K562 (cell line): ENCODE measurements at regions not wholly inside any gene's neighbourhood (a gene's known extent, or its start where the extent isn't known, plus 50 kb on each side); places are given as distances from the start of the nearest gene placed in this dataset.

ENCODE experiments used
- ATAC-seq: fragments of 200-7000 bp; cut with Tn5 transposase; 3 replicates; pipeline ENCODE4 v1.9.1; 2020; ENCODE audit warnings: moderate library complexity
- BruUV-seq: library from RNA; stranded (reverse); fragments of 400-500 nt; replicated peaks from 2 replicates; lab custom pipeline; 2021; lab: Mats Ljungman, UMichigan
- CTCF ChIA-PET: fragments of 300-600 bp; formaldehyde crosslinking; extraction: SDS; loops from one replicate; lab custom pipeline; 2021; ENCODE audit warnings: low intra/inter-chr PET ratio; lab: Yijun Ruan, JAX
- POLR2A ChIA-PET: fragments of 300-600, 350-650 bp; sonication (Branson Sonifier 250); formaldehyde crosslinking; extraction: SDS; loops from one replicate; lab custom pipeline; 2021; ENCODE audit warnings: antibody characterized with exemption, inconsistent platforms; lab: Yijun Ruan, JAX
- DNase-seq, 4 experiments: peaks; one replicate each; pipeline versions ENCODE4 v3.0.0 to v3.0.0-alpha.2; 2011 to 2018; ENCODE audit warnings: low spot score in 3 of 4, mixed read lengths in 3 of 4; ENCODE audit errors: extremely low read depth in 1 of 4
- FAIRE-seq: peaks from 2 replicates; lab custom pipeline; 2011; peaks lifted over from hg19 to GRCh38; lab: Jason Lieb, UNC
- H2AFZ ChIP-seq: 2 replicates; pipeline ENCODE4 v1.6.0; 2011; ENCODE audit warnings: low read depth, low read length, control low read depth, inconsistent platforms
- H3K27ac ChIP-seq: fragments of 200-600 bp; 3 replicates; pipeline ENCODE4 v1.8.0; 2011; ENCODE audit warnings: low read depth, mild to moderate bottlenecking, control low read depth, inconsistent platforms, low read length, moderate library complexity, mixed read lengths; ENCODE audit errors: extremely low read depth
- H3K27me3 ChIP-seq, 2 experiments: fragments of 300-600 bp in 1 of 2; 2 replicates in 1 of 2; 3 replicates in 1 of 2; pipeline versions ENCODE4 v1.6.0 to v1.8.0; 2011; ENCODE audit warnings: inconsistent platforms in 2 of 2, low read length in 2 of 2, mild to moderate bottlenecking in 1 of 2, mixed read lengths in 1 of 2, moderate library complexity in 1 of 2; ENCODE audit not compliant: control insufficient read depth in 2 of 2, insufficient read depth in 2 of 2
- H3K36me3 ChIP-seq: fragments of 300-600 bp; 3 replicates; pipeline ENCODE4 v1.8.0; 2011; ENCODE audit warnings: mild to moderate bottlenecking, low read length, inconsistent platforms; ENCODE audit not compliant: control insufficient read depth, insufficient read depth
- H3K4me1 ChIP-seq, 2 experiments: fragments of 200-600 bp in 1 of 2; replicated peaks in 1 of 2; 2 replicates in 1 of 2; 3 replicates in 1 of 2; pipeline versions ENCODE4 v1.5.1 to v1.8.0; 2011; ENCODE audit warnings: inconsistent platforms in 2 of 2, low read length in 2 of 2, mild to moderate bottlenecking in 1 of 2, mixed read lengths in 1 of 2, moderate library complexity in 1 of 2; ENCODE audit not compliant: control insufficient read depth in 2 of 2, insufficient read depth in 2 of 2
- H3K4me2 ChIP-seq: 2 replicates; pipeline ENCODE4 v1.6.1; 2011; ENCODE audit warnings: low read length, control low read depth, inconsistent platforms, mixed read lengths; ENCODE audit not compliant: insufficient read depth
- H3K4me3 ChIP-seq: fragments of 200-600 bp; sonication (generic), shearing (Covaris generic); 2 replicates; pipeline ENCODE4 v1.5.1; 2016; ENCODE audit warnings: control low read depth, inconsistent platforms
- H3K79me2 ChIP-seq: fragments of 200-600 bp; 3 replicates; pipeline ENCODE4 v1.8.0; 2011; ENCODE audit warnings: low read length, inconsistent platforms; ENCODE audit not compliant: control insufficient read depth, insufficient read depth
- H3K9ac ChIP-seq, 2 experiments: 2 replicates each; pipeline versions ENCODE4 v1.6.0 to v1.6.1; 2011; ENCODE audit warnings: low read depth in 2 of 2, low read length in 2 of 2, control low read depth in 1 of 2, inconsistent platforms in 1 of 2, mild to moderate bottlenecking in 1 of 2, mixed read lengths in 1 of 2; ENCODE audit not compliant: insufficient read depth in 1 of 2
- H3K9me1 ChIP-seq: one replicate; pipeline ENCODE4 v1.6.0; 2011; ENCODE audit warnings: inconsistent platforms, mild to moderate bottlenecking, low read length, moderate library complexity; ENCODE audit not compliant: control insufficient read depth, insufficient read depth
- H3K9me3 ChIP-seq: replicated peaks from 2 replicates; pipeline ENCODE4 v1.5.1; 2011; ENCODE audit warnings: low read depth, low read length, inconsistent platforms; ENCODE audit not compliant: control insufficient read depth, insufficient read depth
- H4K20me1 ChIP-seq: replicated peaks from 2 replicates; pipeline ENCODE4 v1.6.1; 2011; ENCODE audit warnings: low read length, inconsistent platforms, mixed read lengths; ENCODE audit not compliant: control insufficient read depth, insufficient read depth
- GABPB2 ChIP-seq: fragments of 250-450 bp; sonication (Bioruptor Pico); conservative IDR thresholded peaks from 2 replicates; pipeline ENCODE4 v1.5.1; 2021; ENCODE audit warnings: mild to moderate bottlenecking
- NFRKB ChIP-seq: fragments of 450-650 bp; IDR thresholded peaks from 2 replicates; pipeline ENCODE4 v1.6.1; 2016; ENCODE audit warnings: low read depth
- NRF1 ChIP-seq, 2 experiments: fragments of 450-650 bp; IDR thresholded peaks in 1 of 2; conservative IDR thresholded peaks in 1 of 2; 2 replicates each; pipeline ENCODE4 v1.6.1; 2014; ENCODE audit warnings: mild to moderate bottlenecking in 2 of 2
- ZBTB8A ChIP-seq: fragments of 450-650 bp; IDR thresholded peaks from 2 replicates; pipeline ENCODE4 v1.6.1; 2018; ENCODE audit warnings: mild to moderate bottlenecking, moderate library complexity; ENCODE audit not compliant: partially characterized antibody
- ZC3H8 ChIP-seq: fragments of 450-650 bp; IDR thresholded peaks from 2 replicates; pipeline ENCODE4 v1.6.1; 2017
- ZNF696 ChIP-seq: fragments of 250-450 bp; sonication (Bioruptor Pico); conservative IDR thresholded peaks from 2 replicates; pipeline ENCODE4 v1.4.0; 2020; ENCODE audit warnings: mild to moderate bottlenecking, moderate library complexity
- WGBS: fragments of 100-300 bp; shearing (Covaris generic); methylation state at CpG from one replicate; pipeline ENCODE4 v1.1.6; 2016; ENCODE audit warnings: low coverage, mixed read lengths; ENCODE audit not compliant: insufficient coverage; ENCODE audit errors: missing lambda C conversion rate; 5-methylcytosine and 5-hydroxymethylcytosine counted together
- in situ Hi-C: fragments of 300-500 bp; cut with MboI; formaldehyde crosslinking; loops from 4 replicates; pipeline ENCODE4 v1.15.0; 2018; ENCODE audit warnings: inconsistent platforms, mixed read lengths
- intact Hi-C: fragments of 100-400 bp; cut with micrococcal nuclease; formaldehyde crosslinking; loops from 2 replicates; pipeline ENCODE4 v1.14.2; 2022
- TF ChIP-seq, protein P1 (sequence below), 2 experiments: fragments of 450-650 bp in 1 of 2; sonication (generic) in 1 of 2; formaldehyde crosslinking in 1 of 2; IDR thresholded peaks in 1 of 2; conservative IDR thresholded peaks in 1 of 2; 2 replicates each; pipeline versions ENCODE4 v1.6.1 to v1.8.1; 2016 to 2023; ENCODE audit warnings: mild to moderate bottlenecking in 2 of 2, moderate library complexity in 2 of 2, inconsistent platforms in 1 of 2, missing genetic modification reagents in 1 of 2
- TF ChIP-seq, protein P2 (sequence below): sonication (generic); formaldehyde crosslinking; IDR thresholded peaks from 2 replicates; pipeline ENCODE4 v1.8.0; 2022; ENCODE audit warnings: mild to moderate bottlenecking, missing genetic modification reagents
- TF ChIP-seq, protein P3 (sequence below): fragments of 450-650 bp; formaldehyde crosslinking; IDR thresholded peaks from 2 replicates; pipeline ENCODE4 v1.4.0; 2020; ENCODE audit warnings: mild to moderate bottlenecking, moderate library complexity
- TF ChIP-seq, protein P4 (sequence below): fragments of 250-450 bp; sonication (Bioruptor Pico); IDR thresholded peaks from 2 replicates; pipeline ENCODE4 v1.9.0; 2021; ENCODE audit warnings: mild to moderate bottlenecking

DNA sequence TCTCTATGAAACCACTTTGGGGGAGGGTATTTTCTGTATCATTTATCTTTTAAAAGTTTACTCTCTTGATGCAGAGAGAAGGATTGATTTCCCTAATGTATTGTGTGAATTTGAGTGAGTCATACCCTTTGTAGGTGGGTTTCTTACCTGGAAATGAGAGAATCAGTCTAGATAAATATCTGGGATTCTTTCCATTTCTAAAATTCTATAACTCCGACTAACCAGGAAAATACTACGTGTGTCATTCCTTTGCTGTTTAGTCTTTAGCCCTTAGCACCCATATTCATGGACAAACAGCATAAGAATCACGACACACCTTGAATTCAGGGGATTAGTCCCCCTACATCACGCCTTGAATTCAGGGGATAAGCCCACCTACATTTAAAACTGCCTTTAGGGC is 139.1 kb downstream of the GATA3 start:
- H2AFZ ChIP-seq, result no peak overlapping the region
- peak; percentile 11 for FAIRE-seq
- H4K20me1 ChIP-seq, result no peaks in the 10 kb centered on the region
- no TSS peak for BruUV-seq
- H3K36me3 ChIP-seq, result no peaks in the 10 kb centered on the region
- POLR2A ChIA-PET, result no interaction called here
- H3K9me3 ChIP-seq, result no peaks in the 10 kb centered on the region
- CTCF ChIA-PET, result no interaction called here
- no peak overlapping the region for H3K27ac ChIP-seq
- no peak overlapping the region for H3K4me3 ChIP-seq
- WGBS, result 0% methylated on average over 4 of the region's 4 CpGs
- no peak overlapping the region for H3K9ac ChIP-seq
- H3K79me2 ChIP-seq, result no peaks in the 10 kb centered on the region
- H3K4me2 ChIP-seq, result no peak overlapping the region
- no peak for ATAC-seq
- TF ChIP-seq NRF1 (conservative IDR thresholded peaks at IDR 0.05 in 1 of 2, IDR thresholded peaks at IDR 0.05 in 1 of 2) (no peak), GABPB2 (no peak), ZNF696 (CRISPR knock-in tag) (no peak), NFRKB (no peak), ZBTB8A (no peak), ZC3H8 (no peak)
- TF ChIP-seq, protein P1, sequence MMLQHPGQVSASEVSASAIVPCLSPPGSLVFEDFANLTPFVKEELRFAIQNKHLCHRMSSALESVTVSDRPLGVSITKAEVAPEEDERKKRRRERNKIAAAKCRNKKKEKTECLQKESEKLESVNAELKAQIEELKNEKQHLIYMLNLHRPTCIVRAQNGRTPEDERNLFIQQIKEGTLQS (IDR thresholded peaks at IDR 0.05), result no peak
- TF ChIP-seq, protein P1 (CRISPR knock-in tag; conservative IDR thresholded peaks at IDR 0.05), result no peak
- TF ChIP-seq, protein P2, sequence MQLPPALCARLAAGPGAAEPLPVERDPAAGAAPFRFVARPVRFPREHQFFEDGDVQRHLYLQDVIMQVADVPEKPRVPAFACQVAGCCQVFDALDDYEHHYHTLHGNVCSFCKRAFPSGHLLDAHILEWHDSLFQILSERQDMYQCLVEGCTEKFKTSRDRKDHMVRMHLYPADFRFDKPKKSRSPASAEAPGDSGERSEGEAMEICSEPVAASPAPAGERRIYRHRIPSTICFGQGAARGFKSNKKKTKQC, result no peak
- TF ChIP-seq, protein P3, sequence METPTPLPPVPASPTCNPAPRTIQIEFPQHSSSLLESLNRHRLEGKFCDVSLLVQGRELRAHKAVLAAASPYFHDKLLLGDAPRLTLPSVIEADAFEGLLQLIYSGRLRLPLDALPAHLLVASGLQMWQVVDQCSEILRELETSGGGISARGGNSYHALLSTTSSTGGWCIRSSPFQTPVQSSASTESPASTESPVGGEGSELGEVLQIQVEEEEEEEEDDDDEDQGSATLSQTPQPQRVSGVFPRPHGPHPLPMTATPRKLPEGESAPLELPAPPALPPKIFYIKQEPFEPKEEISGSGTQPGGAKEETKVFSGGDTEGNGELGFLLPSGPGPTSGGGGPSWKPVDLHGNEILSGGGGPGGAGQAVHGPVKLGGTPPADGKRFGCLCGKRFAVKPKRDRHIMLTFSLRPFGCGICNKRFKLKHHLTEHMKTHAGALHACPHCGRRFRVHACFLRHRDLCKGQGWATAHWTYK, result no peak
- TF ChIP-seq, protein P4, sequence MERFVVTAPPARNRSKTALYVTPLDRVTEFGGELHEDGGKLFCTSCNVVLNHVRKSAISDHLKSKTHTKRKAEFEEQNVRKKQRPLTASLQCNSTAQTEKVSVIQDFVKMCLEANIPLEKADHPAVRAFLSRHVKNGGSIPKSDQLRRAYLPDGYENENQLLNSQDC, result no peak
- DNase-seq, result no peak
- intact Hi-C loops, result no loop called here
- in situ Hi-C loops, result no loop called here
- H3K4me1 ChIP-seq, result no peaks in the 10 kb centered on the region
- H3K27me3 ChIP-seq, result no peaks in the 10 kb centered on the region; a peak in 1 of 5 replicates
- no peaks in the 10 kb centered on the region for H3K9me1 ChIP-seq
